NCI-H748 (cell line): ENCODE measurements at regions not wholly inside any gene's neighbourhood (a gene's known extent, or its start where the extent isn't known, plus 50 kb on each side); places are given as distances from the start of the nearest gene placed in this dataset.

Experiments used
- DNase-seq: peaks from one replicate; lab custom pipeline; 2025; ENCODE audit not compliant: unreplicated experiment; lab: John Stamatoyannopoulos, UW

- no peak for DNase-seq
Measured at GRCh38 chr15:69806287-69806915, 291.3 kb downstream of the TLE3 start.

DNA sequence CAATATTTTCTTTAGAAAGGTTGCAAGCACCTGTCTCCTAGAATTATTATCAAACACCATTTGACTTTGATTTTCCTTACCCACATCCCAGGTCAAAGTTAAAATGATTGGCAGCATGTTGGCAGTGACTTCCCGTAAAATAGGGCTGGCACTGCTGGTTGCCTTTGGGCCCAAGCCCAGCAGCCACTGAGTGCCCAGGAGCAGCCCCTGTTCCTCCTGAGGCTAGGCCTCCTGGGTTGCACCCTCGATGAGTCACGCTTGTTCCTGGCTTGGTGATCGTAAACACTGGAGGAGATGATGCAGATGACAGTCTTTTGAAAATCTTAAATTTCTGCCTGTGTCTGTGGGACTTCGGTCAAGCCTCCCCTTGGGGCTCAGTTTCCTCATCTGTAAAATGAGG is 290.0 kb downstream of the TLE3 start:
- DNase-seq = no peak

- no peak for DNase-seq
Measured at GRCh38 chr15:69808756-69809155, 289.0 kb downstream of the TLE3 start.

GRCh38 chr15:69809421-69809820 is 288.3 kb downstream of the TLE3 start:
- DNase-seq = no peak

DNA sequence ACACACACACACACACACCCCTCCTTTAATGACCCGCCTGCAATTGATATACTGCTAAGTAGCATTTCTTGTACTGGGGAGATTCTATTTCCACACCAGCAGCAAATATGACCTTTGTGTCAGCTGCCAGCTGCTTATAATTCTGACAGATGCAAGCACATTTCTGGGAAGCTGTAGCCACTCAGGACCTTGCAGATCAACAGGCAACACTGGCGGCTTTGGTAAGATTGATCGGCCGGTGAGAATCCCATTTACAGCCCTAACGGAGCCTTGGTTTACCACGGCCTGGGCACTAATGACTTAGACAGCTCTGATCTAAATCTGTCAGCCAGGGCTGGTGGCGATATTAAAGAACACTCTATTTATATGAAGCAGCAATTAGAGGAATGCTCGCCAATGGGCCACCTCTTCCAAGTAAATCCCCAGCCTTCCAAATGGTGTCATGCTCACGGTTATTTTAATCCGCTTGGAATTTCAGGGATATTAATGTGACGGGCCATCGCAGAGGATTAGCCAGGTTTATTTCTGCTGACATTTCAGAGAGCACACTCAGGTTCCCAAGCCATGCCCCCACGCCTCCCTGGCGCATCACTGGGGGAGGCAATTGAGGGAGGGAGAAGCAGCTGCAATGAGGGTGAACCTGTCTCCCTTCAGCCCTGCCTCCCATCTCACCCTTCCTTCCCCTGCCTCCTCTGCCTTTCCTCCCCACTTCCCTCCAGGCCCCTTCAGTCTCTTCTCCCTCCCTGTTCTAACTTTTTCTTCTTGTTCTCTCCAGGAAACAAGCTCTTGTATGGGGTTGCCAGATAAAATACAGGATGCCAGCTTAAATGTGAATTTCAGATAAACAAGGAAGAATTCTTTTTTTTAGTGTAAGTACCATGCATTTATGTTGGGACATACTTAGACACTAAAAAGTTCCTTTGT is 287.0 kb downstream of the TLE3 start:
- peak; percentile 14 for DNase-seq

GRCh38 chr15:69812861-69813261 is 284.9 kb downstream of the TLE3 start:
- DNase-seq = no peak

GRCh38 chr15:69813881-69814280 is 283.8 kb downstream of the TLE3 start:
- DNase-seq = no peak

- no peak for DNase-seq
Measured at GRCh38 chr15:69814932-69815331, 282.8 kb downstream of the TLE3 start.

- no peak for DNase-seq
Measured at GRCh38 chr15:69815793-69816192, 281.9 kb downstream of the TLE3 start.

DNA sequence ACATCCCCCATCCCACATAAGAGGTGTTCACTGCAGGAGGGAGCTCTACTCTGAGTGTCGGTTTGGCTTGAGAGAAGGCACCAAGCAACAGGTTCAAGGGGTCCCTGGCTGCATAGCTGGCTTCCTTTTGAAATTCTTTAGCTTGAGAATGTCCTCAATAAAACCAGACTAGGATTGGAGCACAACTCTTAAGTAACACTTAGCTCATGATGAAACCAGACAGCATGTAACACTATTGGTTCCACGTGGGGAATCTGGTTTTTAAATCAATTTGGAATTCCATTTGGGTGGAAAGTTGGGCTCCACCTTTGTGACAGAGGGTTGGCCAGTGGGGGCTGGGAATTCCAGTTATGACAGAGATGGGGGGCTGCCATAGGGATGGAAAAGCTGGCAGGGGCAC is 281.2 kb downstream of the TLE3 start:
- no peak for DNase-seq

GRCh38 chr15:69818529-69818928 is 279.2 kb downstream of the TLE3 start:
- DNase-seq = no peak

- no peak for DNase-seq
Measured at GRCh38 chr15:69819371-69819770, 278.3 kb downstream of the TLE3 start.

DNA sequence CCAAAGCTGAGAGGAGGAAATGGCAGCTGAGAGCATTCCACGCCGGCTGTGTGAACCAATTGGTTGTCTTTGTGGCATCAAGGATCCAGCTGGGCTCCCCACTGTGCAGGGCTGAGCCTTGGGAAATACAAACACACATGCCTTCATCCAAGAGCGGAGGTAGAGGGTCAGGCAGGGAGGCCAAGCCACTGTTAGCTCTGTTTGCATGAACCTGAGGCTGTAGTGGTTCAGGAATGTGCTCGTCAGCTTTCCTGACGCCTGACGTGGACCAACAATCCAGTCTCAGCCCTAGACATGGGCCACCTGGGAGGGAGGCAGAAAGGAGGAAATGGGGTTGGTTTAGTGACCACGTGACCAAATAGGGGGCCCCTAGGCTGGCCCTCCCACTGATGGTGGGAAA is 276.9 kb downstream of the TLE3 start:
- DNase-seq = no peak

DNA sequence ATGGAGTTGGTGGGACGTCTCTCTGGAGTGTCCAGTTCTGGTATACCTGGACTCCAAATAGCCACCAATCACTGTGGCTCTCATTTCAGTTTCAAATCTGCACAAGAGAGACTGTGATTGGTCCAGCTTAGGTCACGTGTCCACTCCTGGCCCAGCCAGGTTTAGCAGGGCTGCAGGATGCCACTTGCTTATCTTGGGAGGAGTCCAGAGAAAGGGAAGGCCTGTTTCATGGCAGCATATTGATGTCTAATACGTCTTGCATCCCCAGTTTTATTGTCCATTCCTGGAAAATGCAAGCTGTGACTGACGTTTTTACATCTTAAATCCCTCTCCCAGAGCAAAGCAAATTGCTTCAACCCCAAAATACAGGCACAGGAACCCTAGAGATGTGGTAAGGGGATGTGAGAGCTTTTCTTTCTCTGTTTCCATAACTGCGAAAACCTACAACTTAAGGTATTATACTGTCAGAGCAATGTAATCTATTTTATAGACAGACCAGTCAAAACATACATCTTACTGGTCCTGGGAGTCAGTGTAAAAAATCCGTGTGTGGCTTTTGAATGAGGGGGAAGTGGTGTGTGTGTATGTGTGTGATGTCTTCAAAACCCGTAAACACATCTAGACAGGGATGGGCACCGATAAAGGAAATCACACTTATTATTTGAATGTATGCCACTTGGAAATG is 274.4 kb downstream of the TLE3 start:
- no peak for DNase-seq

GRCh38 chr15:69824075-69824876 is 273.4 kb downstream of the TLE3 start:
- no peak for DNase-seq

DNA sequence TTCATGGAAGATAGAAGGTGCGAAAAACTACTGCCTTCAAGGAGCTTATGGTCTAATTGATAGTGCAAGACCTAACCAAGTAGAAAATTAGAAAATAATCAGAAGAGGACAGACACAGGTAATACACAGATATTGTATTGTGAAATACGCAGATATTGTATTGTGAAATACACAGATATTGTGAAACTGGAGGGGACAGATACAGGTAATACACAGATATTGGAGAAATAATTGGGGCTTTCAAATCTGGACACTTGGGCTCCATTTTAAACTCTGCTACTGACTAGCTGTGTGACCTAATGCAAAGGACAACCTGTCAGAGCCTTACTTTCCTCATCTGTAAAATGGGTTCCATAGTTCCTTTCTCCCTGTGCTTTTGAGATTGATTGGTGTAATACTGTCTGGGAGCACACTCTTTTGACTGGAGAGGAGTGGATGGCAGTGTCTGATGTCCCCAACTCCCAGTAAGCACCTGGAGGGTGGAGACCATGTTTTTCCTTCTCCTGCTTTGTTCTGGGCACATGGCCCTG is 272.8 kb downstream of the TLE3 start:
- no peak for DNase-seq

GRCh38 chr15:69825941-69826818 is 271.5 kb downstream of the TLE3 start:
- DNase-seq = no peak

- no peak for DNase-seq
Measured at GRCh38 chr15:69826819-69827175, 270.9 kb downstream of the TLE3 start.

DNA sequence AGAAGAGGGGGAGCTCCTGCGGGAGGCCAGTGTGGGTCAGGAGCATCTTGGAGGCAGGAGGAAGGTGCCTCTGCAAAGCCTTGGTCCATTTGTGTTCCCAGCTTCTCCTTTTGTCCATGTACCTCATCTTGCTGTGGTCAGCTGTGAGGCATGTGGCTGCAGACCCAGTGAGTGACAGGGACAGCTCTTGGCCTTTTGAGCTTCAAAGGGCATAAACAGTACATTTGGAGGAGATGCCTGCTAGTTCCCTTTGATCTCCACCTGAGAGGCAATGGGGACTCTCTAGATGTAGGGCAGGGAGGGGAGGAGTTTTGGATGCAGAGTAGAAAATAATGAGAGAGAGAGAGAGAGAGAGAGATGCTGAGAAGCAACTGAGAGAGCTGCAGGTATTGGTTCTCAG is 270.0 kb downstream of the TLE3 start:
- no peak for DNase-seq
